ENCODE measurements at regions not wholly inside any gene's neighbourhood (a gene's known extent, or its start where the extent isn't known, plus 50 kb on each side); places are given as distances from the start of the nearest gene placed in this dataset.
A peak's percentile ranks its signal among the peaks of the same experiment; 100 is the strongest.

DNA sequence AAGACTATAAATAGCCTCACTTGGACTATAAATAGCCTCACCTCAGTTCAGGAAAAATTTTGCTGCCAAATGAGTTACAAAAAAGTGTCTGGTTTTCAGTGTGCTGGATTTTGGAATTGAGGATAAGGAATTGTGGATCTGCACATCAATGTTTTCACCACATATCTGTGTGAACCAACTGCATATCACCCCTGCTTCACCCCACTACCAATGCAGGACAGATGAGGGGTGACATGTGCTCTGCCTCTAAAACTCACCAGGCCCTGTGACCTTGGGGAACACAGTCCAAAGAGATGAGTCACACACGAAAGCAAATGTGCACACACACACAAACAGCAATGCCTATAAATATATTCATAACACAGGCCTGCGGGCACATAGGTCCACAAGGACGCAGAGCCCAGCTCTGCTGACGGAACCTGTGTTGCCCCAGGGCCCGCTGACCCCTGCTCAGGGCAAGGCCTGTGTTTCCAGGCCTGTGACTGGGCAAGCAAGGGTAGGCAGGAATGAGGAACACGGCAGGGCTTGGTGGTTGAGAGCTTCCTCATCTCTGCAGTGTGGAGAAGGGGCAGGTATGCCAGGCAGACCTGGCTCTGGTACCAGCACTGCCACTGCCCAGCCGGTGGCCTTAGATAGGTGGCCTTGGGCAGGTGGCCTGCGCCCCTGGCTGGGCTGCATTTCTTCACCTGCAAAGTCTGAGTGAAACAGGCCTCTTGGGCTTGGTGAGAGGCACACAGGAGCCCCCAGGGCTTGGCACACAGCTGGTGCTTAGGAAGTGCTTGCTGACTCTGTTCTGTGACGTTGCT lies 82.4 kb downstream of the ARL6IP4 start:
- H3K4me1 ChIP-seq, result peaks cover 77% of the 10 kb centered on the region
- no peaks in the 10 kb centered on the region for H3K27me3 ChIP-seq (ENCODE audit: low read depth)
- TF ChIP-seq CTCF (IDR thresholded peaks at IDR 0.05), result no peak
- H3K4me3 ChIP-seq, result no peak overlapping the region
- ATAC-seq, result peak; percentile 64 to 80
- H3K9me3 ChIP-seq, result no peaks in the 10 kb centered on the region
- intact Hi-C loops (cut with DNase I), result no loop called here
- no peaks in the 10 kb centered on the region for H3K36me3 ChIP-seq
- peak; percentile 64 for DNase-seq
- H3K27ac ChIP-seq, result peak overlapping the region; percentile 22

GRCh38 chr12:123061441-123062205 lies 81.1 kb downstream of the ARL6IP4 start:
- Histone ChIP-seq H3K27me3 (ENCODE audit: low read depth) (no peaks in the 10 kb centered on the region), H3K27ac (no peak overlapping the region), H3K4me3 (no peak overlapping the region), H3K4me1 (peaks cover 77% of the 10 kb centered on the region), H3K36me3 (no peaks in the 10 kb centered on the region), H3K9me3 (no peaks in the 10 kb centered on the region)
- TF ChIP-seq CTCF (IDR thresholded peaks at IDR 0.05), result no peak
- intact Hi-C loops (cut with DNase I), result no loop called here
- ATAC-seq (no peak), DNase-seq (no peak)

DNA sequence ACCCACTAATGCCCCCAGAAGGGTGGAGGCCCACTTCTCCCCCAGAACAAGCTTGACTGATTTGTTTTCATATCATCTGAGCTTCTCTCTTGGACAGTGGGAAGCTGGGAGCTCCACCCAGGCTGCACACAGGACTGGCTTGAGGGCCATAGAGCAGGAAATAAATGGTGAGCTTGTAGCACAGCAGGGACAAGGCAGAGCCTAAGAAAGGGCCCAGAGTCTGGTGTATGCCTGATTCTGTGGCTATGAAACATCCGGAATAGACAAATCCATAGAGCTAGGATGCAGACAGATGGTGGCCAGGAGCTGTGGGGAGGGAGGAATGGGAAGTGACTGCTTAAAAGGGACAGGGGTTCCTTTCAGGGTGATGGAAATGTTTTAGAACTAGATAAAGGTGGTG lies 79.0 kb downstream of the ARL6IP4 start:
- H3K27me3 ChIP-seq (ENCODE audit: low read depth), result no peaks in the 10 kb centered on the region
- H3K27ac ChIP-seq, result no peak overlapping the region
- no peak overlapping the region for H3K4me3 ChIP-seq
- no peaks in the 10 kb centered on the region for H3K36me3 ChIP-seq
- peaks cover 55% of the 10 kb centered on the region for H3K4me1 ChIP-seq
- DNase-seq, result no peak
- ATAC-seq, result no peak
- intact Hi-C loops (cut with DNase I), result no loop called here
- no peak for TF ChIP-seq CTCF (IDR thresholded peaks at IDR 0.05)
- H3K9me3 ChIP-seq, result no peaks in the 10 kb centered on the region

DNA sequence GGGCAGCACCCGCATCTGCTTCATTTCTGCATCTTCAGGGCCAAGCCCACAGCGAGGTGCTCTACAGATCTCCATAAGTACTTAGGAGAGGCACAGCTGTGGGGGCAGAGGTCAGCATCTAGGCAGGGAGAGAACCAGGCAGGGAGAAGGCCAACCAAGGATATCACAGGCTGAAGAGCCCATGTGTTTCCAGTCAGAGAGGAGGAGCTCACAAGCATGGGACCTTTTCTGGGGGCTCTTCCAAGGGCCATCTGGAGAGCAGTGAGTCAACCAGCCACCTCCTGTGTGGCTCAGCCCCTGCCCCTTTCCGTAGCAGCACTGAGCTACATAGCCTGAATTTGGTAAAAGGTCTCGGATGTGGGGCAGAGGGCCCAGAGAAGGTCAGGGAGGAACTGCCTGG lies 78.5 kb downstream of the ARL6IP4 start:
- no peak for TF ChIP-seq CTCF (IDR thresholded peaks at IDR 0.05)

GRCh38 chr12:123058481-123058880 lies 78.0 kb downstream of the ARL6IP4 start:
- H3K36me3 ChIP-seq, result no peaks in the 10 kb centered on the region
- no peak overlapping the region for H3K4me3 ChIP-seq
- DNase-seq (no peak), ATAC-seq (peak; percentile 18 to 26)
- H3K9me3 ChIP-seq, result no peaks in the 10 kb centered on the region
- no peak for TF ChIP-seq CTCF (IDR thresholded peaks at IDR 0.05)
- no peaks in the 10 kb centered on the region for H3K27me3 ChIP-seq (ENCODE audit: low read depth)
- H3K27ac ChIP-seq, result peak overlapping the region; percentile 7
- peaks cover 45% of the 10 kb centered on the region for H3K4me1 ChIP-seq
- intact Hi-C loops (cut with DNase I), result no loop called here

More for the DNA sequence above, 78.5 kb downstream of the ARL6IP4 start:
- ATAC-seq (no peak), DNase-seq (no peak)
- Histone ChIP-seq H3K27me3 (ENCODE audit: low read depth) (no peaks in the 10 kb centered on the region), H3K36me3 (no peaks in the 10 kb centered on the region), H3K4me1 (peaks cover 50% of the 10 kb centered on the region), H3K4me3 (no peak overlapping the region), H3K9me3 (no peaks in the 10 kb centered on the region), H3K27ac (peak overlapping the region; percentile 7)
- intact Hi-C loops (cut with DNase I), result no loop called here

Measured in lower lobe of right lung (tissue), 2 donors.